HTR-8/SVneo (cell line): ENCODE measurements at regions not wholly inside any gene's neighbourhood (a gene's known extent, or its start where the extent isn't known, plus 50 kb on each side); places are given as distances from the start of the nearest gene placed in this dataset.
"Not testable (repeated sequence)": the region's sequence is repeated elsewhere in the genome, so short reads cannot be mapped to it uniquely, and the experiment has no call there.

Source experiments
- DNase-seq: peaks from one replicate; pipeline ENCODE4 v3.0.0; 2011; ENCODE audit warnings: low spot score, mixed read lengths; ENCODE audit not compliant: insufficient read length
- FAIRE-seq: peaks from 2 replicates; lab custom pipeline; 2011; peaks lifted over from hg19 to GRCh38; lab: Jason Lieb, UNC

DNA sequence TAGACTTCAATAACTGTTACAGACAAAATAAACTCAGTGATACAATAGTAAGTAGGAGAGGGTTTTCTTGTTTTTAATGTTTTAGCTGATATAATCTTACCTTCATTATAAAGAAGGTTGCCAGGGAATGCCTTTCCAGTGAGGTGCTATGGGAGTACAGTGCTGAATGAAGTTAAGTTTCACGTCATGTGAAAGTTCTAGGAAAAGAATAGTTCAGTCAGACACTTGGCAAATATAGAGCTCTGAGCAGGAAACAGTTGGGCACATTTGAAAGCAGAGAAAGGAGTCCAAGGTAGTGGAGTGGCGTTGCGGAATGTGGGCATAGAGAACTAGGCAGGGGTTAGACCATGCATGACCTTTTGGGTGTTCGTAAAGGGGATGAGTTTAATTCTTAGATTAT is 88.6 kb upstream of the DCN start:
- FAIRE-seq, result no peak

DNA sequence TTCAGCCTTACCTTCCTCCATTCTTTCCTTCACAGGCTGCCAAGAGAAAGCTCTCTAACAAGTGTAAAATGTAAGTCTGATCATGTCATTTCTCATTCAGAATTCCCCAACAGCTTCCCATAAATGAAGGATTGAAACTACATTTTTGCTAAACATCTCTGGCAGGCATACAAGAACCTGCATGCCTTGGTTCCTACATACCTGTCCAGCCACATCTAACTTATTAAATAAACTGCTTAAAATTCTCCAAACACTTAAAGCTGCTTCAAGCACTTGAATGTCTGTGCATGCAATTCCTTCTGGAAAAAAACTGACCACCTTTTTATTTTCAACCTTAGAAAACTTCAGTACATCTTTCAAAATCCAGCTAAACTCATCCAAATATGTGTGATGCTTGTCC is 84.4 kb upstream of the DCN start:
- FAIRE-seq (no peak), DNase-seq (no peak)

More for the DNA sequence above, 88.6 kb upstream of the DCN start:
- no peak for DNase-seq

DNA sequence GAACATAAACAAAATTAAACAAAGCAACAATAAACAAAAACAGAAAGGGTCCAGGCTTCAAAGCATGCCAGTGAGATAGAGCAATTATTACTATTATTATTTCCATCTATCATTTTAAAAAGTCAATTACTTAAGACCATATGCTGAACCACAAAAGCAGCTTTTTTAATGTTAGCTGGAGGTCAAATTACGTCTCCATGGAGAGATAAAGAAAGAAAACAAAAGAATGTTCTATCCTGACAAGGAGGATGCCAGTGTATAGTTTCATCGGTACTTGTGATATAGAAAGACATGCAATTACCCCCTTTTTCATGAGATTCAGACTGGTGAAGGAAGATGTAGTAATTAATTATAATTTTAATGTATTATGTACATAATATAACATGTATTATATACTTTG is 81.6 kb upstream of the DCN start:
- FAIRE-seq (no peak), DNase-seq (no peak)

DNA sequence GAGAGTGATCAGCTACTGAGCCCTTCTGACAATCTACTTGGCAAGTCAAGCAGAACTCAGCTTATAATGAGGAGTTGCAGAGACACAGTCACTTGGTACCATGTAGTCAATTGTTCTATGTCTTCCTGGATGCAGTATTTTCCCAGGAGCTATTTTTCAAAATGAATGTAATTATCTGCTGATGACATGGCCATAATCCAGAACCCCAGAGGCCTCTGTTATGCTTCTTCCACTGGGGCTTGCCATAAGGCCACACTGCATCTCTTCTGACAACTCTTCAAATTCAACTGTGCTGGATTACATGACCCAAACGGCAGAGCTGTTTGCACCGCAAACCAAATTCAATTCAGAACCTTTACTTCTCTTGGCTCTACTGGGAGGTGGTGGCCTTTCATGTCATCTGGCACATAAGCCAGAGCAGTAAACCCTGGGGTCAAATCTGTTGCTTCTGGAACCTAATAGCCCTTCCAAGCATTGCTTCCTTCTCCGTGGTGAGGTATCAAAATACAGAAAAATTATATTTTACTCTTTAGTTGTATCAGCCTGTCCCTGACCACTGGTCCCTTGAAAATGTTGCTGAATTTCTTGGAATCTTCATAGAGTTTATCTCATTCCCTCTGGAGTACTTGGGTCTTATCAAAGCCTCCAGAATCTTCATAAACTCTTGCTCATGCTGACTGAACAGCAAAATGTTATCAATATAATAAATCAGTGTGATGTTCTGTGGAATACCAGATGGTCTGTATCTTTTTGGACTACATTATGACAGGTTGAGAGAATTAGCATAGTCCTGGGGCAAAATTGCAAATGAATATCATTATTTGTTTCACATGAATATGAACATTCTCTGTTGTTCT is 79.4 kb upstream of the DCN start:
- FAIRE-seq, result no peak
- no peak for DNase-seq

DNA sequence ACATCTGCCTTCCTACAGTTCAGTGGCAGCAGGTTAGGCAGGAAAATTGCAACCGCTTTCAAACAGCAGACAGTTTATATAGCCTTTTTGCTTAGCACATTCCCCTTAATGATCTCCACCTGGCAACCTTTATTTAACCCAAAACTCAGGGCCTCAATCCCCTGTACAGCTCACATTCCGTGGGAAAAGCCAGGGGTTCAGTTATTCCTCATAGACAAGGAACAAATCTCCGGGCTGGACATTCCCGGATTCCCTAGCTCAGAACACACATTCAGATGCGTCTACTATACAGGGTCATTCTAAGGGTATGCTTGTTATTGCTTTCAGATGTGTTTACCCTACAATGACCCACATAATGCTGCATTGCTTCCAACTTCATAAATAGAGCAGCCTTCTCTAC is 73.8 kb upstream of the DCN start:
- no peak for FAIRE-seq

DNA sequence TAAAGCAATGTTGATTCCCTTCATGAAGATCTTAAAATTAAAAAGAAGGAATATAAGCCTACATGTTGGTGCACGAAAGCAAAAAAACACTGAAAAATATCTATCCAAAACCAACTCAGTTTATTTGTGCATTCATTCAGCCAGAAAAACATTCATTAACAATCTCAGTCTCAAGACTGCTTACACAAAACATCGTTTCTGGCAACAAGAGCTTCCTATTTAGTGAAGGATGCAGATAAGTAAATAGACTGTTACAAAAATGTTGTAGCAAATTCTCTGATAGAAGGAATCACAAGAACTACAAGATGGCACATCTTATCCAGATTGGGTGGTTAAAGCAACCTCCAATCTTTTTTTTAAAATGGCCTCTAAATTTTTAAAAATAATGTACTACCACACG is 69.7 kb upstream of the DCN start:
- DNase-seq (no peak), FAIRE-seq (no peak)

More for the DNA sequence above, 73.8 kb upstream of the DCN start:
- DNase-seq, result no peak

DNA sequence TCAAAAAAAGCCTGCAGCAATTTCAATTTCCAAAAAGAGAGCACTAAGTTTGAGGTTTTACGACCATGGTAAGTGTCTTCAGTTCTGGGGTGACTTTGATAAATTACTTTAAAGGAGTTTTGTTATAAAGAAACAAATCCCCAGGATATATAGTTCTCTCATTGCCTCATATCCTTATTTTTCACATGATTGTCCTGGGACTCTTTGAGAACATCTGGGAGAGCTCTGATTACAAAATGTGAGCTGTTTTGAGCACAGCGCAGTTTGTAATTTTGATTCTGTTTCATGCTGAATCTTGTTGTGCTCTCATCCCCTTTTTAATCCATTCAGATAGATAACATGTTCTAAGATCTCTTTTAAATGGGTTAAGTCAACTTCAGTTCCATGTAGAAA is 67.7 kb upstream of the DCN start:
- DNase-seq, result no peak

DNA sequence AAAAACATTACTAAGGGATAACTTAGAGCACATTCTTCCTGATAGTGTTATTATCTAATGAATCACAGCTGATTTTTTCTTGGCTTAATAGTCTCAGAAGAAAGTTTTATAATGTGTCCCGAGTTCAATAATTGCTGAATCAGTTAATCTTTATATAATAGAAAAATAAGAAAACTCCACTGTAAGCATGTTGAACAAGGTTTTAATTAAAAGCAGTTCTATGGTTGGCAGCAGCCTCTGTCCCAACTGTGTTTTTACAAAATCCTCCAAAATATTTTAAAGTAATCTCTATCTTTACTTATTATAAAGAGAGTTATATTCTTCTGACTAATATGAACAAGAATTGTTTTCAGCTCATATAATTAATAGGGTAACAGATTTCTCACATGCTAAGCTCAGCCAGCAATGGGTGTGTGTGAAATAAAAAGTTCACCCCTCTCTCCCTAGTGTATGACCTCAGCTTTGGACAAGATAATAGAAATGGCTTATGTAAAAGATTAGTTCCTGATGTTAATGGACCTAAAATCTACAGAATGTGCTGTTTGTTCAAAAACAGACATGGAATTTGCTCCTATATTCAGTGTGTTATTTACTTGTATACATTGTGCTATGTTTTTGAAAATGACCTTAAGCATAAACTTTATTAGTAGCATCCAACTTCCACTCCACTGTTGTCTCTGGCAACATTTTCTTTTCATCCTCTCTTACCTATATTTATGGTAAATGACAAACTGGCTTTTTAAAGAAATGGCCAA is 67.1 kb upstream of the DCN start:
- FAIRE-seq (no peak), DNase-seq (no peak)

More for the DNA sequence above, 67.7 kb upstream of the DCN start:
- FAIRE-seq, result no peak

DNA sequence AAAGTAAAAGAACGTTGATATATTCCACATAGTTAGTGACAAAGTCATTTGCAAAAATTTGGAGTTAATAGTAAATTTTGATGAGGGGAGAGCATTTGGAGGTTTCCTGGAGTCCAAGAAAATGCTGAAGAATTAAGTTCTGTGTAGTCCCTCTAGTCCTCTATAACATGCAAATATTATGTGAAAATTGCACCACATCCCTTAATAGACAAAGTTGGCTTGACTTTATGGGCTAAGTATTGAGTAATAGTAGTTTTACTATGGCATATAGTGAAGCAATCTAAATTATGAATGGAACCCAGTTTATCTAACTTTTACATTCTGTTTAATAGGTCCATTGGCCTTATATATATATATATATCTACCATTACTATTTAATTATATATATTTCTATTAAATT is 66.4 kb upstream of the DCN start:
- FAIRE-seq (no peak), DNase-seq (no peak)

DNA sequence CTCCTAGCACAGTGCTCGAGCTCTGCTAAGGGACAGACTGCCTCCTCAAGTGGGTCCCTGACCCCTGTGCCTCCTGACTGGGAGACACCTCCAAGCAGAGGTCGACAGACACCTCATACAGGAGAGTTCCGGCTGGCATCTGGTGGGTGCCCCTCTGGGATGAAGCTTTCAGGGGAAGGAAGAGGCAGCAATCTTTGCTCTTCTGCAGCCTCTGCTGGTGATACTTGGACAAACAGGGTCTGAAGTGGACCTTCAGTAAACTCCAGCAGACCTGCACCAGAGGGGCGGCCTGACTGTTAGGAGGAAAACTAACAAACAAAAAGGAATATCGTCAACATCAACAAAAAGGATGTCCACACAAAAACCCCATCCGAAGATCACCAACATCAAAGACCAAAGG is 60.6 kb upstream of the DCN start:
- FAIRE-seq, DNase-seq: not testable (repeated sequence)

DNA sequence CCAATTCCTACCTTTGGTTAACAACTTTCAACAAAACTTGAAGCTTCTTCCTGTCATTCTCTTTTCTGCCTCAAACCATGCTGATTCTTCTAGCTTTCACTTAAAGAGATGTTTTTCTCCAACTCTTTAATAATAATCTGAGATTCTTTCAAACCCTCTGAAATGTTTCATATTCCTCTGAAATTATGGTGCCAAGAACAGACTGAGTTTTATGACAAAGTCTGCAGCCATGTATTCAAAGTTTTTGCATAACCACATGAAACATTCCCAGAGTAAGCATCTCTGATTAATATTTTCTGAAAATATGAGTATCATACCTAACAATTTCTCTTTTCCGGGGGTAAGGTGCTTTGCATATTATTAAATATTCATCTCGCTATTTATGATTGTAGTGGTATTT is 59.1 kb upstream of the DCN start:
- FAIRE-seq, result no peak
- no peak for DNase-seq

DNA sequence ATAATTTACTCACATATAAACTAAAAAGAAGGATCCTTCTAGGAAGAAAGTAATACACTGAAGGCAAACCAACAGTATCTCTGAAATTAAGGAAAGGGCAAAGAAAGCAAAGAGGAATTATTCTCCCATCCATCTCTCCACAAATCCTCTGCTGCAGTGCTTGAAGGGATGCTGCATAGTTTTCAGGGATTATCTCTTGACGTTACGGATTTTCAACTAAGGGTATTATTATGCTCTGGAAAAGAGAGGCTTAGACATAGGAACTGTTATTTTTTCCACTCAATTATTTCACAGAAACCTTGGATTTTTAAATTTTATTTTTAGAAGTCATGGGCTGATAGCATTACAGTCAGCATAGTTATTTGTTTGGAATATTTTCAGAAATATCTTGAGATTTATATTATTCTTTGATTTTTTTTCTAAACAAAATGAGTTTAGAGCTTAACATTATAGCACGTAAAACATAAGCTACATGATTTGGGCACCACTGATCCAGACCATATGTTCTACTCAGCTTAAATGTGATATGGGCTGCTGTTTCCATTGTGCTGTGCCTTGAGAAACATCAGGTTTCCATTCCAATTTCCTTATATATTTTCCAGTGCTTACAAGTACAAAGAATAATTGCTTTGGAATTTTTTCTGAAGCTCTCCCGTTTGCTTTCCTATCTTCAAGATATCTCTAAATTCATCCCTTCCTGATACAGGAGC is 57.9 kb upstream of the DCN start:
- no peak for FAIRE-seq
- no peak for DNase-seq

DNA sequence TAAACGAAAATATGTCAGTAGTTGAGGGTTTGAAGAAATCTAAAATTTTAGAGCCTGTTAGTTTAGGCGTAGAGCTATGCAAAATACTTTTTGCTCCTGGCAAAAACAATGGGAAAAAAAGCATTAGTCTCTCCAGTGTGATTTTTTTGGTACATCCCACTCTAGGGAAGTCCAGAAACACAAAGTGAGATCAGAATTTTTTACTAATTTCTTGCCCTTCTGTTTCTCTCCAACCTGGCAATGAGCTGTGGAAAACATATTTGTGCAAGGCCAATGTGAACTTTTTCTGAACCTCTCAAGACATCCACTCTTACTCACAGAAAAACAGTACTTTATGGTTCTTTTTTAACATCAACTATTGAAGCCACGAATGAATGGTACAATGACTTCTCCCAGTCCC is 56.9 kb upstream of the DCN start:
- FAIRE-seq (no peak), DNase-seq (no peak)
